ENCODE measurements at regions not wholly inside any gene's neighbourhood (a gene's known extent, or its start where the extent isn't known, plus 50 kb on each side); places are given as distances from the start of the nearest gene placed in this dataset.

- WGBS (ENCODE audit: missing lambda C conversion rate): 49% methylated on average over 2 of the region's 2 CpGs
- CTCF ChIA-PET: no interaction called here
- DNase-seq (ENCODE audit: low read depth in 1 of 2, low spot score in 1 of 2): no peak
- H3K27ac ChIP-seq: no peak overlapping the region
- H3K4me2 ChIP-seq: no peak overlapping the region
- no peak overlapping the region for H3K4me3 ChIP-seq
- no peaks in the 10 kb centered on the region for H3K4me1 ChIP-seq
- H3K9me3 ChIP-seq: no peaks in the 10 kb centered on the region
- ATAC-seq: no peak
- FAIRE-seq: no peak
- POLR2A ChIA-PET: no interaction called here
- TF ChIP-seq TFCP2L1 (CRISPR knock-in tag; IDR thresholded peaks at IDR 0.05) (no peak), GATA3 (IDR thresholded peaks at IDR 0.05; ENCODE audit: borderline replicate concordance) (no peak), USF2 (IDR thresholded peaks at IDR 0.05) (no peak)
Measured at GRCh38 chr9:99398241-99398640, 176.2 kb downstream of the SEC61B start.

- no peaks in the 10 kb centered on the region for H3K4me1 ChIP-seq
- 56% methylated on average over 5 of the region's 5 CpGs for WGBS (ENCODE audit: missing lambda C conversion rate)
- no peak overlapping the region for H3K27ac ChIP-seq
- no peaks in the 10 kb centered on the region for H3K9me3 ChIP-seq
- FAIRE-seq (no peak), DNase-seq (ENCODE audit: low read depth in 1 of 2, low spot score in 1 of 2) (no peak), ATAC-seq (no peak)
- TF ChIP-seq HOXA7 (CRISPR knock-in tag; IDR thresholded peaks at IDR 0.05) (no peak), GATA3 (IDR thresholded peaks at IDR 0.05; ENCODE audit: borderline replicate concordance) (no peak), JUNB (IDR thresholded peaks at IDR 0.05) (no peak), RCOR1 (IDR thresholded peaks at IDR 0.05; ENCODE audit: low read depth, low read length) (no peak)
- CTCF ChIA-PET: no interaction called here
- no peak overlapping the region for H3K4me2 ChIP-seq
- H3K4me3 ChIP-seq: no peak overlapping the region
- POLR2A ChIA-PET: no interaction called here
Measured at GRCh38 chr9:99399474-99399873, 177.4 kb downstream of the SEC61B start.

- no peak overlapping the region for H3K27ac ChIP-seq
- ATAC-seq: no peak
- H3K9me3 ChIP-seq: no peaks in the 10 kb centered on the region
- TF ChIP-seq RARB (CRISPR knock-in tag; IDR thresholded peaks at IDR 0.05) (no peak), CHD2 (IDR thresholded peaks at IDR 0.05; ENCODE audit: low read length, partially characterized antibody) (no peak), HDAC2 (IDR thresholded peaks at IDR 0.05) (no peak), MAFK (IDR thresholded peaks at IDR 0.05; ENCODE audit: partially characterized antibody) (no peak), FOSL2 (IDR thresholded peaks at IDR 0.05) (no peak), FOSL2 (CRISPR knock-in tag; IDR thresholded peaks at IDR 0.05) (no peak), MYC (IDR thresholded peaks at IDR 0.05; ENCODE audit: borderline replicate concordance, low read length) (no peak), USF2 (IDR thresholded peaks at IDR 0.05) (no peak), RAD21 (conservative IDR thresholded peaks at IDR 0.05 in 1 of 2, IDR thresholded peaks at IDR 0.05 in 1 of 2) (no peak), ZC3H11A (IDR thresholded peaks at IDR 0.05) (no peak), HMGXB4 (CRISPR knock-in tag; IDR thresholded peaks at IDR 0.05; ENCODE audit: borderline replicate concordance) (no peak), PBX3 (IDR thresholded peaks at IDR 0.05) (no peak), SMC3 (IDR thresholded peaks at IDR 0.05) (no peak), CBX8 (IDR thresholded peaks at IDR 0.05) (no peak), HEYL (CRISPR knock-in tag; IDR thresholded peaks at IDR 0.05) (no peak), HOXB5 (CRISPR knock-in tag; IDR thresholded peaks at IDR 0.05) (no peak), CHD4 (IDR thresholded peaks at IDR 0.05; ENCODE audit: borderline replicate concordance) (no peak), EHMT2 (IDR thresholded peaks at IDR 0.05; ENCODE audit: low read depth) (no peak), ZNF302 (CRISPR knock-in tag; IDR thresholded peaks at IDR 0.05) (no peak), EHF (CRISPR knock-in tag; IDR thresholded peaks at IDR 0.05) (no peak)
- no peak for DNase-seq (ENCODE audit: low read depth in 1 of 2, low spot score in 1 of 2)
- CTCF ChIA-PET: no interaction called here
- no peak overlapping the region for H3K4me2 ChIP-seq
- 60% methylated on average over 5 of the region's 5 CpGs for WGBS (ENCODE audit: missing lambda C conversion rate)
- no peaks in the 10 kb centered on the region for H3K4me1 ChIP-seq
- FAIRE-seq: no peak
- H3K4me3 ChIP-seq: no peak overlapping the region
- POLR2A ChIA-PET: no interaction called here
Measured at GRCh38 chr9:99400184-99400731, 178.2 kb downstream of the SEC61B start.
